KOPT-K1 (cell line): ENCODE measurements at regions not wholly inside any gene's neighbourhood (a gene's known extent, or its start where the extent isn't known, plus 50 kb on each side); places are given as distances from the start of the nearest gene placed in this dataset.
"Not testable (repeated sequence)": the region's sequence is repeated elsewhere in the genome, so short reads cannot be mapped to it uniquely, and the experiment has no call there.

ENCODE experiments used
- H3K27ac ChIP-seq: fragments of 200-600 bp; sonication (generic); 2 replicates; pipeline ENCODE4 v1.5.1; 2016; ENCODE audit warnings: antibody characterized with exemption, mild to moderate bottlenecking, low read depth, low read length; ENCODE audit not compliant: poor library complexity, severe bottlenecking
- H3K36me3 ChIP-seq: fragments of 200-600 bp; sonication (generic); 2 replicates; pipeline ENCODE4 v1.5.1; 2017; ENCODE audit warnings: antibody characterized with exemption, mild to moderate bottlenecking, low read length, moderate library complexity; ENCODE audit not compliant: insufficient read depth
- H3K9me3 ChIP-seq: fragments of 200-600 bp; sonication (generic); 2 replicates; pipeline ENCODE4 v1.5.1; 2017; ENCODE audit warnings: antibody characterized with exemption, low read length, mild to moderate bottlenecking; ENCODE audit not compliant: insufficient read depth, poor library complexity, severe bottlenecking

DNA sequence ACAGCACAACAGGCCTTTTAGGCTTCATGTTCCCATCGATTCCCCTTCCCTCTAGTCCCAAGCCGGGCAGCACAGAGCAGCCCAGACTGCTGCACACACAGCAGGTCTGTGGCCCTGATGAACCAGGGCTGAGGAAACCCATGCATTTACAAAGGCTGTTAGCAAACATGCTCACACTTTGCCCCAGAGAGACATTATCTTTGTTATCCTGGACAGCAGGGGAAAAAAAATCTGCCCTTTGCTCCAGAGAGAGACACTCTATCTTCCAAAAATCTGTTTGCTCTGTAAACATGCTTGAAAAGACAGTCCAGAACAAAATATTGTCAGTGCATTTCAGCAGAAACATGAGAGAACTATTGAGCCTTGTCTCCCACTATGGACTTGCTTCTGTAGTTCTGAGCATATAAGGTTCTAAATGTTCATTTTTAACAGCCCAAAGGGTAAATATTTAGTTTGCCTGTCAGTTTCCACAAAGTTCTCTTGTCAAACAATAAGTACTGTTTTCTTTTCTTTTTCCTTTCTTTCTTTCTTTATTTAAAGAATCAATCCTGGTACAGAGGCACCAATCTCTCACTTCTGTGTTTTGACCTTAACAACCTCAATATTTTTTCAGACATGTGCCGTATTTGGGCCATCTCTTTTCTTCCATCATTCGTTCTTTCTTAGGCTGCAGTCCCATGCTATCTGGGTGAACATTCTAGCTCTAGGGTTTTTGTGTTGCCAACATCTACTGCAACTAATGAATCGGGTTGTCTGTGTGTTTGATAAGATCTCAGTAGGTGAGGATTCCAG is 468.0 kb downstream of the EPM2A start:
- Histone ChIP-seq H3K36me3 (no peaks in the 10 kb centered on the region), H3K9me3 (no peaks in the 10 kb centered on the region), H3K27ac (no peak overlapping the region)

DNA sequence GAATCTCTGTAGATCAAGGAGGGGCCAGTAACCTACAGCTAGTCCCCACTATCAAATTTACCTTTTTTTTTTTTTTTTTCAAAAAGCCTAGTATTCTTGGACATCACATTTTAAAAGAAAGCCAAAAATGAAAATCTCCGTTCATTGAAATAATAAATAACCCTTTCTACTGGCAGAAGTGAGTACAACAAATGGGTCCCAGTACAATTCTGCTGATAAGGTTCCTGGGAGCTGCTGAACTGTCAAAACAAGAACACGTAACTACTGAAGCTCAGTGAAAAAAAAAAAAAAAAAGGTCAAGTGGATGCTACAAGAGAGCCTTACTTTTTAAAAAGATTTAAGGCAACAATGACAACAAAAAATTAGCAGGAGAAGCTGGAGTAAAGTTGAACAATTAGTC is 464.9 kb downstream of the EPM2A start:
- Histone ChIP-seq H3K27ac (no peak overlapping the region), H3K9me3 (no peaks in the 10 kb centered on the region), H3K36me3 (no peaks in the 10 kb centered on the region)

DNA sequence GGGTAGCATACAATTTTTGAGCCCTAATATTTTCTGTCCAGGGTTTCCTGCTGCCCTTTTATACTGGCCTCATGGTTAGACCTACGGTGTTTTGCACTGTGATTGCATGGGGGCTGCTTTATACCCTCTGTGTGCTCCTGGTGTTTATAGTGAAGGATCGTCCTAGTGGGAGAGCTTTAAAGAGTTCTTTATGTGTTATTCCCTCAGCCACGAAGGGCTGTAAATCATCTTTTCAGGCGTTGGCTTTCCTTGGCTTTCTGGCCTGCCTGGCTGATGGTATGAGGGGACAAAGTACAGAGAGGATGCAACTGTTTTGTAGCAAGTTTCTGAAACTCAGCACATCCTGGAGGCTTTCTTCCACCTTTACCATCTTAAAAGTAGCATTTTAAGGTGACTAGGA is 464.3 kb downstream of the EPM2A start:
- Histone ChIP-seq H3K36me3 (no peaks in the 10 kb centered on the region), H3K9me3 (no peaks in the 10 kb centered on the region), H3K27ac (no peak overlapping the region)

- H3K27ac ChIP-seq: no peak overlapping the region
- H3K9me3 ChIP-seq: no peaks in the 10 kb centered on the region
- H3K36me3 ChIP-seq: no peaks in the 10 kb centered on the region
Observed at GRCh38 chr6:145271577-145271976, 463.7 kb downstream of the EPM2A start.

DNA sequence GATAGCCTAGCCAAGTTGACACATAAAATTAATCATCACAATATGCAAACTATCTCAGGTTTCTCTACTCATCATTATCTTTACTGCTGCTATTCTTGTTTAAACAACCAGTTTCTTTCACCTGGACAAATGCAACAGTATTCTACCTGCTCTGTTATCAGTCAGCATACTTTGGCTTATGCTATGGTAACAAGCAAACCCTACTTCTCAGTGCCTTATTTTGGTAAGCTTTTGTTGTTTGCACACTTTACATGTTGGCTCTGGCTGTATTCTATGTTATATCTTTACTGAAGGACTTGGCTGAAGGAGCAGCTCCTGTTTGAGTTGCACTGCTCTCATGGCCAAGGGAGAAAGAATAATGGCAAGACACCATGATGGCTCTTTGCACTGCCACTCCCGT is 463.1 kb downstream of the EPM2A start:
- Histone ChIP-seq H3K9me3 (no peaks in the 10 kb centered on the region), H3K27ac (no peak overlapping the region), H3K36me3 (no peaks in the 10 kb centered on the region)

GRCh38 chr6:145273136-145273535 is 462.2 kb downstream of the EPM2A start:
- Histone ChIP-seq H3K9me3 (no peaks in the 10 kb centered on the region), H3K36me3 (no peaks in the 10 kb centered on the region), H3K27ac (no peak overlapping the region)

- Histone ChIP-seq H3K27ac (no peak overlapping the region), H3K9me3 (no peaks in the 10 kb centered on the region), H3K36me3 (no peaks in the 10 kb centered on the region)
Observed at GRCh38 chr6:145274083-145274482, 461.2 kb downstream of the EPM2A start.

DNA sequence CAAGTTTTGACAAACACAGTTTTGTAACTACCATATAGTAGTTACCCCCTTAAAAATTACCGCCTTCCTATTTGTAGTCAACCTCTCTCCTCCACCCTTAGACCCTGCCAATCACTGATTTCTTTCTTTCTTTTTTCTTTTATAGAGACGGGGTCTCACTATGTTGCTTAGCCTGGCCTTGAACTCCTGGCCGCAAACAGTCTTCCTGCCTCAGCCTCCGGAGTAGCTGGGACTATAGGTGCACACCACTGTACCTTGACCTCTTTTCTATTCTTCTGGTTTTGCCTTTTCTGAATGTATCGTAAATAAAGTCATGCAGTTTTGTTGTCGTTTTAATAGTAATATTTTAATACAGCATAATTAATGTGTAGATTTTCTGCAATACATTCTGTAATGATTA is 460.3 kb downstream of the EPM2A start:
- H3K9me3 ChIP-seq: no peaks in the 10 kb centered on the region
- no peak overlapping the region for H3K27ac ChIP-seq
- no peaks in the 10 kb centered on the region for H3K36me3 ChIP-seq

DNA sequence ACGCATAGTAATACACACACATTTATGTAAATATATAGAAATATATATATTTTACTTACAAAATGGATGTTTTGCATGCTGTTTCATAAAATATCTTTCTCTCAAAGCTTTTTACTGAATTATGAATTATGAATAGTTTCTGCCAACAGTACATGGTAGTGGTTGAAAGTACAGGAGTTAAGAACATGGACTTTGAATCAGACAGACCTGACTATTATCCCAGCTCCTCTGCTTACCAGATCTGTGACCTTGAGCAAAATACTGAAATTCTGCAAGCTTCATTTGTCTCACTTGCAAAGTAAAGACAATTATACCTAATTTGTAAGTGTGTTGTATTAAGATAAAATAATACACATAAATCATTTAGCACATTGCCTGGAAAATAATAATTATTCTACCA is 459.5 kb downstream of the EPM2A start:
- Histone ChIP-seq H3K27ac (no peak overlapping the region), H3K36me3 (no peaks in the 10 kb centered on the region), H3K9me3 (no peaks in the 10 kb centered on the region)

- no peaks in the 10 kb centered on the region for H3K36me3 ChIP-seq
- H3K9me3 ChIP-seq: no peaks in the 10 kb centered on the region
- no peak overlapping the region for H3K27ac ChIP-seq
Observed at GRCh38 chr6:145276756-145277155, 458.6 kb downstream of the EPM2A start.

DNA sequence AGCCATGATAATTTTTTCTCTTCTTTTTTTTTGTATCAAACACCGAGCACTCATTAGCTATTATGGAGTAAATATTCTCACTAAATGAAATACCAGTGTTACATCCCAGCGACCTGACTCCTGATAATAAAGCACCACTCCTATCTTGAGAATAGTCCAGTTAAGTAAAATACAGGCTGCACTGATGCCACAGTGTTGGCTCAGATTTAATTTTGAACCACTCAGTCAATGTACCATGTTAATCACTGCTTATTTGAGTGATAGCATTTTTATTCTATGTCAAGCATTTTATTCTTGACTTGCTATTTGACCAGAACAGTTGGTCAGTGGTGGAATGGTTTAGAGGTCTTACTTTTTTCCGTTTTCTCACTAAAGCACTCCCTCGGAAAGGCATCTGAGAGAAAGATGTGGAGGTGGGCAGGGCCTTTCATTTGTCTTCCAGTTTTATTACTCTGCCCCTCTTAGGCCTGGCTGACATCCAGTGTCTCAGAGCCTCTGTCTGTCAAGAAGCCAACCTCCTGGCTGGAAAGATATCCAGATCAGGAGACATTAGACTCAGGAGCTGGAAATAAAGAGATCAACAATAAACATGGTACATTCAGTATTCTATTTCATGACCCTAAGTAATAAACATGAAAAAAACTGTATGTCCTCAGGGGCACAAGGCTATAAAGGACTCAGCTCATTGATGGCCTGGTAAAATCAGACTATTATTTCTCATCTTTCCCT is 457.8 kb downstream of the EPM2A start:
- Histone ChIP-seq H3K9me3 (no peaks in the 10 kb centered on the region), H3K27ac (no peak overlapping the region), H3K36me3 (no peaks in the 10 kb centered on the region)

DNA sequence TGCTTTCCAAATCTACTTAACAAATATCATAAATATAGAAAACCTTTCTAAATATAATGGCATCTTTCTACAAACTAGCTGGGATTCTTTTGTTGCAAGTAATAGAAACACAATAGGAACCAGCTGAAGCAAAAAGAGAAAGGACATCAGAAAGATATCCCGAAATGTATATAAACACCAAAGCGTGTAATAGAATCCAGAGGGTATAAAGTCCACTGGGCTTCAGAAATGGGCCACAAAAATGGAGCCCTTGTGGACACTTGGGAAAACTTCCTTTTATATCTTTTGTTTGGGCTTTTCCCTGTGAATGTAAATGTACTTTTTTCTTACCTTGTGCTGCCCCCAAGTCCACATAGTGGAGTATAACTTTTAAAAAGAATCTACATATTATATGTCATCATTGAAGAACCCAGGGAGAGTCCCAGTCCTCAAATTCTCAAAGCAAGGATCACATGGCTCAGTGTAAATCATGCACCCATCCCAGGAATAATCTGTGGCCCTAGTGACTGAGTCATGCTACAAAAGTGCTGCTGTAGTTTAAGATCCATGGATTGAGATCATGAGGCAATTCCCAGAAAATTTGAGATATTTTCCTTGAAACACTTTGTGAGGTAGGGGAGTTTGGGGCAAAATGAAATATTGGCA is 457.0 kb downstream of the EPM2A start:
- Histone ChIP-seq H3K27ac (no peak overlapping the region), H3K36me3 (no peaks in the 10 kb centered on the region), H3K9me3 (no peaks in the 10 kb centered on the region)

DNA sequence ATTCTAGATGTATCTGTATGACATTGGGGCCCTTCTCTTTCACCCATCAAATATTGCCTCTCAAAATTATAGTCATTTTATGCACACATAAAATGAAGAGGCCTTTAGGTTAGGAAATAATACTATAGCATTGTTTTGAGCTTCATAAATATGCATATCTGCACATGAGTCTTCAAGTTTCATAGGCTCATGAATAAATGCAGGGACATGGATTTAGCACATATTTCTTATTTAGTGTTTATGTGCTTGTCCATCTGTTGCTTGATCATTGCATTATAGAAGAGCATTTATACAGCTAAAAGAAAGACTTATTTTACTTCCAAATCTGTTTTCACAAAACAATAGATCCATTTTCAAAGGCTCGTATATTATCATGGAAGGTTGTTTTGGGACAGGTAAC is 455.8 kb downstream of the EPM2A start:
- no peaks in the 10 kb centered on the region for H3K9me3 ChIP-seq
- H3K27ac ChIP-seq: no peak overlapping the region
- no peaks in the 10 kb centered on the region for H3K36me3 ChIP-seq

GRCh38 chr6:145279993-145280392 is 455.3 kb downstream of the EPM2A start:
- H3K9me3 ChIP-seq: no peaks in the 10 kb centered on the region
- H3K36me3 ChIP-seq: no peaks in the 10 kb centered on the region
- no peak overlapping the region for H3K27ac ChIP-seq

GRCh38 chr6:145283209-145283608 is 452.1 kb downstream of the EPM2A start:
- H3K9me3 ChIP-seq, H3K36me3 ChIP-seq: not testable (repeated sequence)

More at GRCh38 chr6:145283209-145283608, 452.1 kb downstream of the EPM2A start:
- H3K27ac ChIP-seq: not testable (repeated sequence)
